WTC11 (cell line): ENCODE measurements at regions not wholly inside any gene's neighbourhood (a gene's known extent, or its start where the extent isn't known, plus 50 kb on each side); places are given as distances from the start of the nearest gene placed in this dataset.

ENCODE experiments used
- ATAC-seq: fragments of 200-7000 bp; cut with Tn5 transposase; 2 replicates; pipeline ENCODE4 v1.10.0; 2021; ENCODE audit warnings: mild to moderate bottlenecking, moderate library complexity
- CTCF ChIA-PET: fragments of 300-600 bp; sonication (Branson Sonifier 250); formaldehyde crosslinking; loops from one replicate; lab custom pipeline; 2021; ENCODE audit warnings: antibody characterized with exemption; lab: Charles Lee
- POLR2A ChIA-PET: fragments of 350-600 bp; sonication (Branson Sonifier 250); formaldehyde crosslinking; loops from one replicate; lab custom pipeline; 2021; ENCODE audit warnings: antibody characterized with exemption; lab: Charles Lee
- DNase-seq: peaks from one replicate; pipeline ENCODE4 v3.0.0; 2021; ENCODE audit warnings: low spot score
- H3K27ac Mint-ChIP-seq: 2 replicates; pipeline ENCODE4 v1.8.0; 2021; ENCODE audit warnings: mixed read lengths
- H3K27me3 Mint-ChIP-seq: 2 replicates; pipeline ENCODE4 v1.8.0; 2021; ENCODE audit warnings: low read depth, mild to moderate bottlenecking, moderate library complexity, mixed read lengths
- H3K36me3 Mint-ChIP-seq: 2 replicates; pipeline ENCODE4 v1.8.0; 2021; ENCODE audit warnings: mixed read lengths
- H3K4me1 Mint-ChIP-seq: 2 replicates; pipeline ENCODE4 v1.8.0; 2022; ENCODE audit warnings: mixed read lengths
- H3K4me3 Mint-ChIP-seq: 2 replicates; pipeline ENCODE4 v1.8.0; 2021; ENCODE audit warnings: mild to moderate bottlenecking, moderate library complexity, mixed read lengths
- H3K9me3 Mint-ChIP-seq: 2 replicates; pipeline ENCODE4 v1.8.0; 2021; ENCODE audit warnings: mixed read lengths
- ATF1 ChIP-seq: sonication (generic); formaldehyde crosslinking; IDR thresholded peaks from 2 replicates; pipeline ENCODE4 v1.8.1; 2023; ENCODE audit warnings: mild to moderate bottlenecking, moderate library complexity, missing genetic modification reagents
- EMX1 ChIP-seq: fragments of 250-450 bp; sonication (Bioruptor Pico); IDR thresholded peaks from 2 replicates; pipeline ENCODE4 v1.8.0; 2021; ENCODE audit warnings: mild to moderate bottlenecking
- FOXK1 ChIP-seq: sonication (generic); formaldehyde crosslinking; IDR thresholded peaks from 2 replicates; pipeline ENCODE4 v1.8.0; 2022; ENCODE audit warnings: mild to moderate bottlenecking, moderate library complexity, missing genetic modification reagents
- MXD4 ChIP-seq: fragments of 250-450 bp; sonication (Bioruptor Pico); IDR thresholded peaks from 2 replicates; pipeline ENCODE4 v1.8.0; 2021; ENCODE audit warnings: mild to moderate bottlenecking, moderate library complexity, borderline replicate concordance
- RELA ChIP-seq: sonication (generic); formaldehyde crosslinking; IDR thresholded peaks from 2 replicates; pipeline ENCODE4 v1.8.1; 2022; ENCODE audit warnings: missing genetic modification reagents, mild to moderate bottlenecking, borderline replicate concordance
- TCF7 ChIP-seq: sonication (generic); formaldehyde crosslinking; IDR thresholded peaks from 2 replicates; pipeline ENCODE4 v1.8.0; 2022; ENCODE audit warnings: mild to moderate bottlenecking, low read depth, missing genetic modification reagents, moderate library complexity
- ZNF121 ChIP-seq: sonication (generic); formaldehyde crosslinking; IDR thresholded peaks from 2 replicates; pipeline ENCODE4 v1.8.0; 2023; ENCODE audit warnings: missing genetic modification reagents
- ZNF138 ChIP-seq: sonication (generic); formaldehyde crosslinking; conservative IDR thresholded peaks from 2 replicates; pipeline ENCODE4 v1.8.1; 2022; ENCODE audit warnings: mild to moderate bottlenecking, moderate library complexity, missing genetic modification reagents
- ZNF219 ChIP-seq: sonication (generic); formaldehyde crosslinking; IDR thresholded peaks from 2 replicates; pipeline ENCODE4 v1.8.0; 2023; ENCODE audit warnings: missing genetic modification reagents, mild to moderate bottlenecking, borderline replicate concordance
- ZNF232 ChIP-seq: sonication (generic); formaldehyde crosslinking; IDR thresholded peaks from 2 replicates; pipeline ENCODE4 v1.8.0; 2022; ENCODE audit warnings: mild to moderate bottlenecking, missing genetic modification reagents
- ZNF263 ChIP-seq: sonication (generic); formaldehyde crosslinking; IDR thresholded peaks from 2 replicates; pipeline ENCODE4 v1.8.1; 2022; ENCODE audit warnings: low read depth, mild to moderate bottlenecking, moderate library complexity, missing genetic modification reagents
- ZNF396 ChIP-seq: fragments of 250-450 bp; sonication (Bioruptor Pico); IDR thresholded peaks from 2 replicates; pipeline ENCODE4 v1.8.0; 2021; ENCODE audit warnings: mild to moderate bottlenecking, moderate library complexity, borderline replicate concordance
- ZNF423 ChIP-seq: fragments of 250-450 bp; sonication (Bioruptor Pico); IDR thresholded peaks from 2 replicates; pipeline ENCODE4 v2.1.2; 2022; ENCODE audit warnings: mild to moderate bottlenecking, moderate library complexity
- TF ChIP-seq, protein P1 (sequence below): sonication (generic); formaldehyde crosslinking; IDR thresholded peaks from 2 replicates; pipeline ENCODE4 v1.8.0; 2022; ENCODE audit warnings: mild to moderate bottlenecking, missing genetic modification reagents
- TF ChIP-seq, protein P2 (sequence below): sonication (generic); formaldehyde crosslinking; IDR thresholded peaks from 2 replicates; pipeline ENCODE4 v1.8.0; 2022; ENCODE audit warnings: missing genetic modification reagents
- TF ChIP-seq, protein P3 (sequence below): sonication (generic); formaldehyde crosslinking; IDR thresholded peaks from 2 replicates; pipeline ENCODE4 v1.8.0; 2022; ENCODE audit warnings: mild to moderate bottlenecking, missing genetic modification reagents
- TF ChIP-seq, protein P4 (sequence below): sonication (generic); formaldehyde crosslinking; IDR thresholded peaks from 2 replicates; pipeline ENCODE4 v1.8.1; 2022; ENCODE audit warnings: mild to moderate bottlenecking, moderate library complexity, missing genetic modification reagents

DNA sequence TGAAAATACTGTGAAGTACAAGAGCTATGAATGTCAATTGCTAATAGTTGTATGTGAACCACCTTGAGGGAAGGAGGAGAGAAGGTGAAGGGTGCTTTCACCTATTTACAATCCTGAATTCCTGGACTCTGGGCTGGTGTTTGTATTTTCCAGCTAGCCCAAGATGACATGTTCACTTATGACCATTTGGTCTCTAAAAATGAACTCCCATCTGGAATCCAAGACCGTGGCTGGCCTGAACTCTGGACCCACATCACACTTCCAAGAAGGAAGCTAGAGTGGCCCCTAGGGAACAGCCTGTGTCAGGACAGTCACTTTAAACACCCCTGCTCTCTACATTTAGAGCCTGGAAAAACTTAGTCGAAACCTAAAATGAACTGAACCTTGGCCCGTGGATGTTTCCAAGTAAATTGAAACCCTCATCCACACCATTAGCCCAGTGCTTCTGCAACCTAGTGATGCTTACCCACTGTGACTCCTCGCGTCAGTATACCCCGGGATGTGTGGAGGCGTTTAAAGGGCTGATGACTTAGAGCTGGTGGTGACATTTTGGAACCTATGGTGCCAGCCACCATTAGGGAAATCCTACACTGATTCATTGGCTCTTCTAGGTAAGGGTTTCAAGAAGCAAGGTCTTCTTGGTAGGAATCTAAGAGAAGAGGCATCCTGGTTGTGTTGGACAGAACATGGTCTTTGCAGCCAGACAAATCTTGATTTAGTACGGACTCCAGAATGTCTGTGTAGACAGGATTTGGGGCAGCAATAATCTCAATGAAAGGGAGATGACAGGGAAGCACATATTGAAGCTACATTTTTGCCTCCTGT lies 171.5 kb upstream of the IRF2BP2 start:
- CTCF ChIA-PET = interaction anchor here (1.0 kb wide), 2 partner anchors 170 to 282 kb away, joined by 3 read pairs; no protein-coding TSS in a partner anchor
- H3K27ac Mint-ChIP-seq = no peak overlapping the region
- POLR2A ChIA-PET = interaction anchor here (0.6 kb wide), 1 partner anchor 443 kb away, joined by 6 read pairs; no protein-coding TSS in a partner anchor
- H3K4me3 Mint-ChIP-seq = no peak overlapping the region
- H3K27me3 Mint-ChIP-seq = no peaks in the 10 kb centered on the region
- peaks cover 10% of the 10 kb centered on the region for H3K4me1 Mint-ChIP-seq
- DNase-seq (no peak), ATAC-seq (no peak)
- H3K36me3 Mint-ChIP-seq = no peaks in the 10 kb centered on the region
- TF ChIP-seq ZNF396 (CRISPR knock-in tag) (no peak), ZNF138 (CRISPR knock-in tag) (no peak), MXD4 (CRISPR knock-in tag) (0 out of 2 replicates have a peak, but pooled peaks have one; percentile 16), RELA (CRISPR knock-in tag) (no peak)
- H3K9me3 Mint-ChIP-seq = no peaks in the 10 kb centered on the region

DNA sequence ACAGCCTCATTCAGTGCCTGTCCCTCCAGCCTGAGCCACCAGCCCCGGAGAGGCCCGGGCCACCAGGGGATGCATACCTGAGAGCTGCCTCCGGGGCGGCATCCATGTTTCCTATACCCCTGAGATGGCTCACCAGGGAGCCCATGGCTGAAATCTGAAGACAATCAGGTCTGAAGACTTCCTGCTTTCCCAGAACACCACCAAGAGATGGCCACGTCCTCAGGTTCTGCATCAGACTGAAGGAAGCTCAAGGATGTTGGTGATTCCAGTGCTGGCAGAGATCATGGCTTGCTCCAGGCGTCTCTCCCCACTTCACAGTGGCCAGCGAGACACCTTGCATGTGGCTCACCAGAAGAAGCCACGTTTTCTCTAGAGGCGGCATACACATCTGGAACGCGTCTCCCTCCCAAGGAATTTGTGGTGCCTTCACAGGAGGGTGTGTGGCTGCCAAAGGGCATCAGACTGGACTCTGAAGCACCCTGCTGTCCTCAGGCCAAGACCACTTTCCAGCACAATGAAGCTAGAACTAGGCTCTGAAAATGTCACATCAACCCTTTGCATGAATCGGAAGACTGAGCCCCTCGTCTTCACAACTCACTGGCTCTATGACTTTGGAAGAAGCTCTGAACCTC lies 170.7 kb upstream of the IRF2BP2 start:
- no peaks in the 10 kb centered on the region for H3K27me3 Mint-ChIP-seq
- CTCF ChIA-PET = interaction anchor here (0.6 to 1.0 kb wide), 3 partner anchors 169 to 281 kb away, joined by 3 read pairs; no protein-coding TSS in a partner anchor
- no peak overlapping the region for H3K27ac Mint-ChIP-seq
- no peak overlapping the region for H3K4me3 Mint-ChIP-seq
- POLR2A ChIA-PET = no interaction called here
- TF ChIP-seq, protein P1, sequence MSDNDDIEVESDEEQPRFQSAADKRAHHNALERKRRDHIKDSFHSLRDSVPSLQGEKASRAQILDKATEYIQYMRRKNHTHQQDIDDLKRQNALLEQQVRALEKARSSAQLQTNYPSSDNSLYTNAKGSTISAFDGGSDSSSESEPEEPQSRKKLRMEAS (CRISPR knock-in tag) = no peak
- TF ChIP-seq ATF1 (0 out of 2 replicates have a peak, but pooled peaks have one; percentile 61), ZNF121 (CRISPR knock-in tag) (no peak), TCF7 (CRISPR knock-in tag) (no peak), ZNF263 (CRISPR knock-in tag) (peak; percentile 35; the same call in 1 of the 2 replicates), ZNF219 (CRISPR knock-in tag) (no peak), ZNF232 (CRISPR knock-in tag) (no peak), ZNF396 (CRISPR knock-in tag) (no peak), EMX1 (CRISPR knock-in tag) (0 out of 2 replicates have a peak, but pooled peaks have one; percentile 4), MXD4 (CRISPR knock-in tag) (peak; percentile 43; the same call in 1 of the 2 replicates), ZNF423 (CRISPR knock-in tag) (peak; percentile 23; the same call in 1 of the 2 replicates), FOXK1 (CRISPR knock-in tag) (0 out of 2 replicates have a peak, but pooled peaks have one; percentile 35)
- TF ChIP-seq, protein P2, sequence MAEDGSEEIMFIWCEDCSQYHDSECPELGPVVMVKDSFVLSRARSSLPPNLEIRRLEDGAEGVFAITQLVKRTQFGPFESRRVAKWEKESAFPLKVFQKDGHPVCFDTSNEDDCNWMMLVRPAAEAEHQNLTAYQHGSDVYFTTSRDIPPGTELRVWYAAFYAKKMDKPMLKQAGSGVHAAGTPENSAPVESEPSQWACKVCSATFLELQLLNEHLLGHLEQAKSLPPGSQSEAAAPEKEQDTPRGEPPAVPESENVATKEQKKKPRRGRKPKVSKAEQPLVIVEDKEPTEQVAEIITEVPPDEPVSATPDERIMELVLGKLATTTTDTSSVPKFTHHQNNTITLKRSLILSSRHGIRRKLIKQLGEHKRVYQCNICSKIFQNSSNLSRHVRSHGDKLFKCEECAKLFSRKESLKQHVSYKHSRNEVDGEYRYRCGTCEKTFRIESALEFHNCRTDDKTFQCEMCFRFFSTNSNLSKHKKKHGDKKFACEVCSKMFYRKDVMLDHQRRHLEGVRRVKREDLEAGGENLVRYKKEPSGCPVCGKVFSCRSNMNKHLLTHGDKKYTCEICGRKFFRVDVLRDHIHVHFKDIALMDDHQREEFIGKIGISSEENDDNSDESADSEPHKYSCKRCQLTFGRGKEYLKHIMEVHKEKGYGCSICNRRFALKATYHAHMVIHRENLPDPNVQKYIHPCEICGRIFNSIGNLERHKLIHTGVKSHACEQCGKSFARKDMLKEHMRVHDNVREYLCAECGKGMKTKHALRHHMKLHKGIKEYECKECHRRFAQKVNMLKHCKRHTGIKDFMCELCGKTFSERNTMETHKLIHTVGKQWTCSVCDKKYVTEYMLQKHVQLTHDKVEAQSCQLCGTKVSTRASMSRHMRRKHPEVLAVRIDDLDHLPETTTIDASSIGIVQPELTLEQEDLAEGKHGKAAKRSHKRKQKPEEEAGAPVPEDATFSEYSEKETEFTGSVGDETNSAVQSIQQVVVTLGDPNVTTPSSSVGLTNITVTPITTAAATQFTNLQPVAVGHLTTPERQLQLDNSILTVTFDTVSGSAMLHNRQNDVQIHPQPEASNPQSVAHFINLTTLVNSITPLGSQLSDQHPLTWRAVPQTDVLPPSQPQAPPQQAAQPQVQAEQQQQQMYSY = no peak
- TF ChIP-seq, protein P3, sequence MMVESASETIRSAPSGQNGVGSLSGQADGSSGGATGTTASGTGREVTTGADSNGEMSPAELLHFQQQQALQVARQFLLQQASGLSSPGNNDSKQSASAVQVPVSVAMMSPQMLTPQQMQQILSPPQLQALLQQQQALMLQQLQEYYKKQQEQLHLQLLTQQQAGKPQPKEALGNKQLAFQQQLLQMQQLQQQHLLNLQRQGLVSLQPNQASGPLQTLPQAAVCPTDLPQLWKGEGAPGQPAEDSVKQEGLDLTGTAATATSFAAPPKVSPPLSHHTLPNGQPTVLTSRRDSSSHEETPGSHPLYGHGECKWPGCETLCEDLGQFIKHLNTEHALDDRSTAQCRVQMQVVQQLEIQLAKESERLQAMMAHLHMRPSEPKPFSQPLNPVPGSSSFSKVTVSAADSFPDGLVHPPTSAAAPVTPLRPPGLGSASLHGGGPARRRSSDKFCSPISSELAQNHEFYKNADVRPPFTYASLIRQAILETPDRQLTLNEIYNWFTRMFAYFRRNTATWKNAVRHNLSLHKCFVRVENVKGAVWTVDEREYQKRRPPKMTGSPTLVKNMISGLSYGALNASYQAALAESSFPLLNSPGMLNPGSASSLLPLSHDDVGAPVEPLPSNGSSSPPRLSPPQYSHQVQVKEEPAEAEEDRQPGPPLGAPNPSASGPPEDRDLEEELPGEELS (CRISPR knock-in tag) = no peak
- TF ChIP-seq, protein P4, sequence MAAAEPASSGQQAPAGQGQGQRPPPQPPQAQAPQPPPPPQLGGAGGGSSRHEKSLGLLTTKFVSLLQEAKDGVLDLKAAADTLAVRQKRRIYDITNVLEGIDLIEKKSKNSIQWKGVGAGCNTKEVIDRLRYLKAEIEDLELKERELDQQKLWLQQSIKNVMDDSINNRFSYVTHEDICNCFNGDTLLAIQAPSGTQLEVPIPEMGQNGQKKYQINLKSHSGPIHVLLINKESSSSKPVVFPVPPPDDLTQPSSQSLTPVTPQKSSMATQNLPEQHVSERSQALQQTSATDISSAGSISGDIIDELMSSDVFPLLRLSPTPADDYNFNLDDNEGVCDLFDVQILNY (CRISPR knock-in tag) = 0 out of 2 replicates have a peak, but pooled peaks have one; percentile 33
- TF ChIP-seq, all 79 proteins: peak for 7
- DNase-seq (peak; percentile 50), ATAC-seq (peak; percentile 34)
- peaks cover 10% of the 10 kb centered on the region for H3K4me1 Mint-ChIP-seq
- H3K9me3 Mint-ChIP-seq = no peaks in the 10 kb centered on the region
- no peaks in the 10 kb centered on the region for H3K36me3 Mint-ChIP-seq
